ENCODE measurements at regions not wholly inside any gene's neighbourhood (a gene's known extent, or its start where the extent isn't known, plus 50 kb on each side); places are given as distances from the start of the nearest gene placed in this dataset.

DNA sequence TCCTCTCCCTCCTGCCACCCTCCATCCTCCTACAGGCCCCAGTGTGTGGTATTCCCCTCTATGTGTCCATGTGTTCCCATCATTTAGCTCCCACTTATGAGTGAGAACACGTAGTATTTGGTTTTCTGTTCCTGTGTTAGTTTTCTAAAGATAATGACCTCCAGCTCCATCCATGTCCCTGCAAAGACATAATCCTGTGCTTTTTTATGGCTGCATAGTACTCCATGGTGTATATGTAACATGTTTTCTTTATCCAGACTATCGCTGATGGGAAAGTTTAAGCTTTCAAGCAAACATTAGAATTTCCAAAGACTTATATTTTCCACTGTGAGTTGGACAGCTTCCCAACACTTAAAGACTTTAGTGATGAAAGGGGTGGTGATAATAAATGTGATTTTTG, 105.9 kb upstream of the PIAS1 start:
- no peak for TF ChIP-seq CTCF (IDR thresholded peaks at IDR 0.05; ENCODE audit: low read length)
- TF ChIP-seq EZH2 (IDR thresholded peaks at IDR 0.05; ENCODE audit: borderline replicate concordance, low read length), result no peak
